Left kidney (tissue), 1 donor: ENCODE measurements at regions not wholly inside any gene's neighbourhood (a gene's known extent, or its start where the extent isn't known, plus 50 kb on each side); places are given as distances from the start of the nearest gene placed in this dataset.
"Not testable (repeated sequence)": the region's sequence is repeated elsewhere in the genome, so short reads cannot be mapped to it uniquely, and the experiment has no call there.

Experiments
- DNase-seq: peaks from one replicate; pipeline ENCODE4 v3.0.0-alpha.2; 2013

DNA sequence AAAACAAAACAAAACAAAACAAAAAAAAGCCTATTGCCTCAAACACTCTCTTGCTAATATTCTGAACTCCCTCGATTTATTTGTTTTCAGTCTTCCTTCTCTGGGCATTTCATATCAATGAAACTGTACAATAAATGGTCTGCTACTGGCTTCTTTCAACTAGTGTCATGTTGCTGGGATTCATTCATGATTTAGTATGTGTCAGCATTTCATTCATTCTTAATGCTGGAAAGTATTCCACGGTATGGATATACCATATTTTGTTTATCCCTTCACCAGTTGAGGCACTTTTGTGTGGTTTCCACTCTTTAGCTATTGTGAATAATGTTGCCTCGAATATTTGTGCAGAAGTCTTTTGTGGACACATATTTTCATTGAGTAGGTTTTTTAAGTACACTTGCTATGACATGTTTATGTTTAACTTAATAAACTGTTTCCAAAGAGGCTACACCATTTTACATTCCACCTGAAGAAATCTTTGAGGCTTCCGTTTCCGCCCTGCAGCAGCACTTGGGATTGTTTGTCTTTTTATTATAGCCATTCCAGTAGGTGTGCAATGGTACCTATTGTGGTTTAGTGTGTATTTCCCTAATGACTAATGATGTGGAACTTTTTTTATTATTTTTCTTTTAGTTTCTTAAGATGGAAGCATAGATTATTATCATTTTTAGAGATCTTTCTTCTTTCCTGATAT, 543.6 kb upstream of the SOX11 start:
- no peak for DNase-seq

DNA sequence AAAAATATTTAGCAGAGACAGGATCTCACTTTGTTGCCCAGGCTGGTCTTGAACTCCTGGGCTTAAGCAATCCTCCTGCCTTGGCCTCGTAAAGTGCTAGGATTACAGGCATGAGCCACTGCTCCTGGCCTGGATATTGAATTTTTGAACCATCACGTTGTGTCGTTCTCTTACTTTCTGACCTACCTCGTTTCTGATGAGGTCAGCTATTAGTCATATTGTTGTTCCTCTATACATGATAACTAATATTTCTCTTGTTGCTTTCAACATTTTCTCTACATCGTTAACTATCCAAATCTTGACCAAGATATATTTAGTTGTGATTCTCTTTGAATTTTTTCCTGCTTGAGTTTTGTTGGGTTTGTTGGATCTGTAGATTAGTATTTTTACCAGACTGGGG, 541.3 kb upstream of the SOX11 start:
- DNase-seq, result no peak

DNA sequence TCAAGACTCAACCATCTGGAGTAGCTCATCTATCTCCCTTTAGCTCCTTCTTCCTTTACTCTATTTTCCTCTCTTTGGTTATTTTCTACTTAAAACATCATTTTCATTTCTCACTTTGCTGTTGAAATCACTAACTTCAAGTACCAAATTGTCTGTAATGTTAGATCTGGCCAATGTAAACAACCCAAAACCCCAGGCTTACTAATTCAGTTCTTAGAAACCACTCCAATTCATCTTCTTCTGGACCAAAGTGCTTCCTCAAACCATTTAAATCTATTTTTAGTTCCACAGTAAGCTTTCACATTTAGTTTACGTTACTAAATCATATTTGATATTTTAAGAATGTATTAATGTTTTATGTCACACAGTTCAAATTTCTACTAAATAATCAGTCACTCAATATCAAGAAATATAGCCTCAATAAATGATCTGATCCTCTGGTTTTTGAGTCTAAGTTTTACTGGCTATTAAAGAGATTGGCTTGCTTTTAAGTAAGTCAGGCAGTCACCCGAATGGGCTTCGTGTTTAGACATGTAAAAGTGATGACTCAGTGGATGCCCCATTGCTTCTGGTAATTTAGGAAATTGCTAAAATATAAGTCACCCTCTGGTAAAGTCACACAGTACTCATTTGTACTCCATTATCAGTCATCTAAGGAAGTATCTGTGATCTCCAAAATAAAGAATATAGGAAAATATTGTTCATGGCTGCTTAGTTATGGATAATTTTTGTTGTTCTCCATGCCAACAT, 527.2 kb upstream of the SOX11 start:
- DNase-seq, result peak; percentile 14

DNA sequence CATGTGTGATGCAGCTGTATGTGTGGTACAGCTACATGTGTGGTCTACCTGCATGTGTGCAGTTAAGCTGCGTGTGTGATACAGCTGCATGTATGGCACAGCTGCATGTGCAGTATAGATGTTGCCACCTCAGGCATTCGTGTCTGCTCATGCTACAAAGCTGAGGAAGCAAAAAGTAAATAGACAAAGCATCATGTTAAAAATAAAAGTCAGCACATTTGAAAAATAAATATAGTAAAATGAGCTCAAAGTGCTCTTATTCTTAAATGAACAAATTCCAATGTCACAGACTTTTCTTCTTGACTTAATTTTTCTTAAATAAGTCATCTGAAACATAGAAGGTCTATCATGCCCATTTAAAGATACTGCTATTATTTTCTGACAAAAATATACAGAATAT, 519.3 kb upstream of the SOX11 start:
- DNase-seq, result no peak

DNA sequence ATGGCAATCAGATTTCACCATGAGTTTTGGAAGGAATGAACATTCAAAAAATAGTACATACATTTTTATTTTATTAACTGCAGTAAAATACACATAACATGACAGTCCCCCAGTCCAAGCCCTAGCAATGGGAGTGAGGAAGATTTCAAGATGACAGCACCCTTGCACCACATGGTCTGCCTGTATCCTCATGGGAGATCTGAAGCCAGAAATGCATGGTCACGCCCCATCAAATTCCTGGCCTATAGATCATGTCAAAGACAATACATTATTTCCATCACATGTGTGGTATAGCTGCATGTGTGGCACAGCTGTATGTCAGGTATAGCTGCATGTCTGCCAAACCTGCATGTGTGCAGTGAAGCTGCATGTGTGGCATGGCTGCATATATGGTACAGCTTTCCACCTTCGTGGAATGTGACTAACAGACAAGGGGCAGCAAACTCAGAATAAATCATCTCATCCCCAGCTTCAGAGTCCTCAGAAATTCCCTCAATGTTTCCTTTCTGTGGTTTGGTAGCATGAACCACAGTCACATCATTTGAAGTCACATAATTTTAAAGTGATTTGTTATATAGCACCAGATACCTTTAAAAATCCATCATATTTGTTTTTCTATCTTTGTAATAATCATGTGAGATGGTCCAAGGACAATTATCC, 518.2 kb upstream of the SOX11 start:
- no peak for DNase-seq

DNA sequence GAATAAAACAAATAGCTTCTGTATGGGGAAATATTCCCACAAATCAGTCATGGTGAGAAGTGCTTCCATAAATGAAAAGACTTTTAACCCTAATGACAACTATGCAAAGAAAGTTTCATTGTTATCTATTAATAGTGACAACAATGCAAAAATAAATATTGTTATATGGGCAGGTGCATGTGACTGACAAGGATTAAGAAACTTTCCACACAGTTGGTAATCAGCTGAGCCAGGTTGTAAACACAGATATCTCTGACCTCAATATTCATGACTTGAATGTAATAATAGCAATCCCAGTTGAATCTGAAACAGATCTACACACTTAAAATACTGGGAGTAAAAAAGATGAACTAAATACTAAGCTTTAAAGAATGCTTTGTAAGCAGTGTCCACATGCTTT, 517.0 kb upstream of the SOX11 start:
- DNase-seq, result no peak

DNA sequence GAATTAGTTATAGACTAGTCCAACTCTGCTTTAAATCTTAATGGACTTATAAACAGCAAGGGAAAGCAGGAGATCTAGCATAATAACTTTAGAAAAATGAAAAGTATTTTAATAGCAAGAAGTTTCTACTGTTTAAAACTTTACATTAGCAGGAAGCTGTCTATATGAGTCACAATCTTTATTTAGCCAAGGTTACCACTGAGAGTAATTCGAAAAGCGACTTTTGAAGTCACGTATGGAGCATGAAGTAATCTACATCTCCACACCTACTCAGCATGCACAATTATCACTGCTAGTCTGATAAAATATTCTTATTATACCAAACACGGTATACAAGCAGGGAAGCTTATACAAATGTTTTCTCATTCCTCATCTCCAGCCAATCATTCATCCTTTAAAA, 515.4 kb upstream of the SOX11 start:
- no peak for DNase-seq

DNA sequence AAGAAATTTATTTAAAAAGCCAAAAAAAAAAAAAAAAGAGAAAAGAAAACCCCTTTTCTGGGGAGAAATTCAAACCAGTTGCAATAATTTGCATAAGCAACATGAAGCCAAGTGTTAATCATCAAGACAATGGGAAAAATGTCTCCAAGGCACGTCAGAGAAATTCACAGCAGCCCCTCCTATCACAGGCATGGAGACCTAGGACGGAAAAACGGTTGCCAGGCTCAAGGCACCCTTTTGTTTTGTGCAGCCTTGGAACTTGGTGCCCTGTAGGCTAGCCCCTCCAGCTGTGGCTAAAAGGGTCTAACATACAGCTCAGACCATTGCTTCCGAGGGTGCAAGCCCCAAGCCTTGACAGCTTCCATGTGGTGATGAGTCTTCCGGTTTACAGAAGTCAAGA, 509.2 kb upstream of the SOX11 start:
- no peak for DNase-seq

DNA sequence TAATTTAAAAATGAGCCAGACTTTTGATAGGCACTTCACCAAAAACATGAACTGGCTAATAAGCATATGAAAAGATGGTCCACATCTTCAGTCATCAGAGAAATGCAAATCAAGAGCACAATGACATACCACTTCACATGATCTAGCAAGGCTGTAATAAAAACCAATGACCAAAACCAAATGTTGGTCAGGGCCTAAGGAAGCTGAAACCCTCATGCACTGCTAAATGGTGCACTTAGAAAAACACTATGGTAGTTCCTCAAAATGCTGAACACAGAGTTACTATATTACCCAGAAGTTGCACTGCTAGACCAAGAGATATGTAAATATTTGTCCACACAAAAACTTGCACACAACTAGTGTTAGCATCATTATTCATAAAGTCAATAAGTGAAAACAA, 504.9 kb upstream of the SOX11 start:
- no peak for DNase-seq

DNA sequence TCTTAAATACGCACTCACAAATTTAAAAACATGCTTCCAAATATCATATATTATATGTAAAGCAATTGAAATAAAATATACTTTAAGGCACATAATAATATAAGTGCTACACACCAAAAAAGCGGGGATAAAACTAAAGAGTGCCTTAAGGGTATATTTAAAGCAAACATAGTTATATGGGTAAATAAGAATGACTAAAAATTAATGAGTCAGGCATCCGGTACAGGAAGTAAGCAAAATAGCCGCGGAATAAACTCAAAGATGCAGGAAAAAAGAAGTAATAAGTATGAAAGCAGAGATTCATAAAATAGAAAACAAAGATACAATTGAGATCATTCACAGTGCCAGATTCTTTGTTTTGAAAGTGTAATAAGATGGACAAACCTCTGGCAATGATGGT, 503.5 kb upstream of the SOX11 start:
- DNase-seq, result no peak

DNA sequence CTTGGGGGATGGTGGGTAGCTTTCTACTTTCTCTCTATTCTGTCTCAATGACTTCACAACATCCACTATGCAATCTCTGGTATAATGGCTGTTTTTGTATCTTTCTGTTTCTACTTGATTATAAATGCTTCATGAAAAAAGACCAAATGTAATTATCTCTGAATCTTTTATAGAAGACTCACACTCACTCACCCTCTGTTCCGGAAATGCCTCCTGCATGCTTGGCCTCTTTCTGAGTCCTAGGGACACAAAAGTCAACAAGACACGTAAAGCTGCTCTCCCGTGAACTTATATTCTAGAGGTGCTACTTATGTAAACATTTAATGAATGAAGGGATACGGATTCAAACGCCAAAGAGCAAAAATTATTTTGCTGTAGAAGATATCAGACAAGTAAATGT, 502.2 kb upstream of the SOX11 start:
- no peak for DNase-seq

DNA sequence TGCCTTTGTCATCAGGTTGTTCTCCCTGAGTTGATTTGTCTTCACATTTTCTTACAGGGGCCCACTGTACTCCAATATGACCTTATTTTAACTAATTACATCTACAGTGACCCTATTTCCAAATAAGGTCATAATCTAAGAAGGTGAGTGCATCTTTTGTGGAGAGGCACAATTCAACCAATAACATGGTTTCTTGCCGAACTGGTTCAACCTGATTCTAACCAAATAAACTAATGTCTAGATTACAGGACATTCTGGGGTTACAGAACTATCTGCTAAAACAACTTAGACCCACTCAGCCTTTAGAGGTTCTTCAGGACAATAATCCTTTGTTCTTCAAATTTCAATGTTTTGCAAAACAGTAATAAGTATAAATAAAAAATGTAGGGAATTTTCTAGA, 496.5 kb upstream of the SOX11 start:
- no peak for DNase-seq

DNA sequence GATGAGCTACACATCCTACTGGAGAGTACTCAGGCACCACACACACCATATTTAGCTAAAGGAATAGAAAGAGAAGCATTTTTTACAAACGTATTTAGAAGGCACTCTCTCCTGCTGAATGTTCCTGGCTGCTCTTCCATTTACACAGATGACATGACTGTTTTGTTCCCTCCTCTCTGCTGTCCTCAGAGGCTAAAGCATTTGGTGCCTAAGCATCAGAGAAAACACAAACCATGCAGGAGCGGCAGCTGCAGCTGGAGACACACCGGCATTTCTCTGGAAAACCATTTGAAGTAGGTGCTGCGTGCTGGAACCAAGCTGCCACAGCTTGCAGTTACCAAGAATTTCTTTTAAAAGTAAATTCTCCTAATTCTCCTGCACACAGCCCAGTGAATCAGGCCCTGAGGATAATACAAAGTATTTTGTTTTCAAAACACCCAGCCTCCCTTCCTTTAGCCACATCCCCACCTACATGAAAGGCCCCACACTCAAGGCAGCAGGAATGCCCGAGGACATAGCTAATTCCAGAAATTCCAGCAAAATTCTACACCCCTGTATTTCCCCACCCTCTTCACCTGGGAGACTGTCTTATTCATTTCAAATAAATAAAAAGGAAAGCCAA, 488.9 kb upstream of the SOX11 start:
- no peak for DNase-seq

DNA sequence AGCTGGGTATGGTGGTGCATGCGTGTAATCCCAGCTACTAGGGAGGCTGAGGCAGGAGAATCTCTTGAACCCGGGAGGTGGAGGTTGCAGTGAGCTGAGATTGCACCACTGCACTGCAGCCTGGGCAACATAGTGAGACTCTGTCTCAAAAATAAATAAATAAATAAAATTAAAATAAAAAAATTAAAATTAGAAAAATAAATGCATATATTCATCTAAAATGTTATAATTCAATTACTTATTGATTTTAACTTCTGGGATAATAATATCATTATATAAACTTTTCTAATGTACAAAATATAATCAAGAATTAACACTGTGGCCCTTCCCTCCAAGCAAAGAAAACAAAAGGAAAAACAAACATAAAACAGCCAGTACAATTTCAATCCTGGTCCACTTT, 485.4 kb upstream of the SOX11 start:
- not testable (repeated sequence) for DNase-seq

DNA sequence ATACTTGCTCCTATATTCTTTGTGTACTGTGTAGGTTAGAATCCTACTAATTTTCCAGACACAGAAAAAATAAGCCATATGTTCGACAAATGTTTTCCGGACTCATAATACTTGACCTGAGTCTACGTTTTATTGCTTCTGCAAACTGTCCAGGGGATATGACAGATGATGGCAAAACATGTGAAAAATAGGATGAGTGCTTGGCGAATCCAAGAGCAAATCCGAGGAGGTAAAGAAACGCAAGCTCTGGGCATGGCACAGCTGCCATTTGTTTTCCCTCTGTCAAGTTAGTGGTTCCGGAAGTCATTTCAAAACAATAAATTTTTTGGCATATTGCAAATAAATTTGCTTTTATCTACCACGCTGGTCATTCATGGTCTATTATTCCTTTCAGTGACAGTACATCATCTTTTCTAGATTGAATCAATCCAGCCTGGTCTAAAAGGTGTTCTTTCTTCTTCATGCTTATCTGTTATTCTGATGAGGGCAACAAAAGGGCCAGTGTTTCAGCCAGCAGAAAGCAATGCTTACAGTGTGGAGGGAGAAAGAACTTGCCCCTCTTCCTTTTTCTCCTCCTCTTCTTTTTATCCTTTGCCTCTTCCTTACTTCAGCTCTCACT, 476.1 kb upstream of the SOX11 start:
- DNase-seq, result no peak

DNA sequence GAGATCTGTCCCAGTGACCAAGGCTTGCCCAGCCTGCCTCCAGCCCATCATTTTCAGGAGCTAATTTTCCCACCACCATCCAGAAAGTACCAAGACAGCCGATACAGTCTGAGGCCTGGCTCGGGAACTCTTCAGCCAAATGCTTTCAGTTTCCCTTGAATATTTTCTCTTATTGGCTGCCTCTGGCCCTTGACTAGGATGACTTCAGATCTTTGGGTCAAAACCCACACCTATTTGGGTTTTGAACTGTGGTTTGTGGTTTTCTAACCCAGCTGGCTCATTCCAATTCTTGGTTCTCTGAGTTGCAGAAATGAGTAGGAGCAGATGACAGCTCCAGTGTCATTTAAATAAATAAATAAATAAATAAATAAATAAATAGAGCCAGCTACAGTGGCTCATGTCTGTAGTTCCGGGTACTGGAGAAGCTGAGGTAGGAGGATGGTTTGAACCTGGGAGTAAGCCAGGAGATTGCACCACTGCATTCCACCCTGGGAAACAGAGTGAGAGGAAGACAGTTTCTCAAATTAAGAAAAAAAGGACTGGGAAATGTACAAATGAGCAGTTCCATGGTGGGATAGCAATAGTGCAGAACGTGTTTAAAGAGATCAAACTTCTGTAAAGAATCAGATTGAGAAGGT, 465.0 kb upstream of the SOX11 start:
- no peak for DNase-seq

DNA sequence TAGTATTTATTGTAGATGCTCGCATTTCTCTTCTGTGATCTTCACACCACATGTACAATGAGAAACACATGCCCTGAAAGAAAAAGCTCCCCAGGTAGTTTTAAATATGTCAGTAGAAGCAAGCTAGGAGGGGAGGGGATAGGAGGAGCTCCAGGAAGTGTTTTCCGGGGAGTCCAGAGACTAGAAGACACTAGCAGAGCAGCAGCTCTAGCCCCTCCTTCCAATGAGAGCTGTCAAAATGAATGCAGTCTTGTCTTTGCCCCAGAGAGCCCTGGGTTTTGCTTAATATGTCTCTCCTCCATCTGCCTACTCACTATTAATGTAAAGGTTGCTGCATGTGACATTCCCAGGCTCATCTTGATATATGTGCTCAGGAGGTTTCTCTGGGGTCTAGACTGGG, 462.6 kb upstream of the SOX11 start:
- DNase-seq, result no peak

DNA sequence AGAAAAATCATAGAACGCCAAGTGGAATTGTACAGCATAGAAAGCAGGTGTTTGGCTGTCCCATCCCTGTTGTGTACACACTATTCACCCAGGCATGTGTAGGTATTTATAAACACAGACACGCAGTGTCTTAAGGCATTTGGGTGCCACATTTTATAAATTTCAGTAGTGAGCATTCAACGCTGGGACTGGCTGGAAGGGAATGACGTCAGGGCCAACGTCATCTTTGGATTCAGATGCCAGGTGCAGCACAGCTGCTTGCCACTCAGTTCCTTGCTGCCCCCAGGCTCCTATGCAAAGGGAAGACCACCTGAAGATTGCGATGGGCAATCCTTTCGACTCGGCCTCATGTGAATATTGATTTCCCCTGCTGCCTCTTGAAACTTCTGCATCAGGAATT, 461.7 kb upstream of the SOX11 start:
- no peak for DNase-seq

DNA sequence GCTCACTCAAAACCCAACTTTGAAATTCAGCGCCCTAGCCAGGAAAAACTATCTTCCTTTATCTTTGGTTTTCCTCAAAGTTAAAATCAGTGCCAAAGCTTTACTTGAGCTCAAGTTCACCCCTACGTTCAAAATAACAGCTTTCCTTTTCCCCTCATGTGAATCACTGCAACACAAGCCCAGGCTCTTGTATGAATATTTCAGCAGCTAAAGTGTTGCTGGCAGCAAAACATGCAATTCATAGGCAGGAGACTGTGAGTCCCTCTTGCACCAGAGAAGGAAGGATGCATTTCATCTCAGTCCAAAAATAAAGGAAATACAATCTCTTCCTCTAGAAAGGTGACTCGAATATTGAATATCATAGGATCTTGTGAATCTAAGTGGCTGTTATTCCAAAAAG, 461.3 kb upstream of the SOX11 start:
- DNase-seq, result no peak

DNA sequence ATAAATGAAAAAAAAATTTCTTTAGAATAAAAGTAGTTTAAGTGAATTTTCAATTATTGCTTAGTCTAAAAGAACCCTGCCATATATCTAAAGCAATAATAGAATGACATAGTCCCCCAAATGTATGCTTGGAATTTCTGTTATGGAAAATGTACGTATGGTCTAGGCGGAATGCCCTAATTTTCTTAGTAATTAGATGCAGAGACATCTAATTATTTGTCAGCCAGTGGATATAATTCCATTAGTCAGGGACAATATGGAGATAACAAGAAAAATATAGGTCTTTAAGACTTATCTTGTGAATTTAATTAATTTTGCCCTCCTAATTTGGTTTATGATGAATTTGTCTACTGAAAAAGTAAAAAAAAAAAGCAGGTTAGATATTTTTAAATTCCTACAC, 460.9 kb upstream of the SOX11 start:
- DNase-seq, result no peak

DNA sequence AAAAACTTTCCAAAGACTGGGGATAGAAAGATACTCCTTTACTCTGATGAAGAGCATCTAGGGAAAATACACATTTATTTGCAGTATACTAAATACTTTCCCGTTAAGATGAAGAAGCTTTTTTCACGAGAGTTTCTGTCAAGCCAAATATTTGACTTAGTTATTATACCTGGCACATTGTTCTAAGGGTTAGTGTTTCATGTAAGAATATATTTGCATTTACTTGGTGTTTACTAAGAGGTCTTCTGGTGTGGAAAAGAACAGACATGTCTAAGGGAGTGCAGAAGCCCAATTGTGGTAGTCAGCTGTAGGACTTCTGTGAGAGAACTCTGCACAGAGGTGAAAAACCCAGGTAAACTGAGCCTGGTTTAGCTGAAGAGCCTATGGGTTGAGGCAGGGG, 457.6 kb upstream of the SOX11 start:
- no peak for DNase-seq

DNA sequence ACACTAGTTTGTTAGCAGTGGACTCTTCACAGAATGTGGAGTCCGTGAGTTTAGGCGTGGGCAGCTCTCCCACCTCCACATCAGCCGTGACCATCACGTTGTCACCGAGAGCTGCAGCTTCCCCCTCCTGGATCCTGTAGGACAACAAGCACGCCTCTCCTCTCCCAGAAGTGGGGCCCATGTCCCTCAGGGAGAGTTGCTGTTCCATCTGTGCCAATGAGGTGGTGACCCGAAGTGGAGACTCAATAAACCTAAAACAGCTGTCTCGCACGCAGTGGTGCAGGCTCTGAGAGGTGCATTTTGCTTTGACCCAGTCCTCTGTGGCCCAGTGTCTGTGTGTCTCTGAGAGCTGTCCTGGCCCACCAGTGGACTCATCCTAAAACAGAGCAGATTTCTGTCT, 456.5 kb upstream of the SOX11 start:
- DNase-seq, result no peak
